ENCODE measurements at regions not wholly inside any gene's neighbourhood (a gene's known extent, or its start where the extent isn't known, plus 50 kb on each side); places are given as distances from the start of the nearest gene placed in this dataset.
A peak's percentile ranks its signal among the peaks of the same experiment; 100 is the strongest.
"Not testable (repeated sequence)": the region's sequence is repeated elsewhere in the genome, so short reads cannot be mapped to it uniquely, and the experiment has no call there.

DNA sequence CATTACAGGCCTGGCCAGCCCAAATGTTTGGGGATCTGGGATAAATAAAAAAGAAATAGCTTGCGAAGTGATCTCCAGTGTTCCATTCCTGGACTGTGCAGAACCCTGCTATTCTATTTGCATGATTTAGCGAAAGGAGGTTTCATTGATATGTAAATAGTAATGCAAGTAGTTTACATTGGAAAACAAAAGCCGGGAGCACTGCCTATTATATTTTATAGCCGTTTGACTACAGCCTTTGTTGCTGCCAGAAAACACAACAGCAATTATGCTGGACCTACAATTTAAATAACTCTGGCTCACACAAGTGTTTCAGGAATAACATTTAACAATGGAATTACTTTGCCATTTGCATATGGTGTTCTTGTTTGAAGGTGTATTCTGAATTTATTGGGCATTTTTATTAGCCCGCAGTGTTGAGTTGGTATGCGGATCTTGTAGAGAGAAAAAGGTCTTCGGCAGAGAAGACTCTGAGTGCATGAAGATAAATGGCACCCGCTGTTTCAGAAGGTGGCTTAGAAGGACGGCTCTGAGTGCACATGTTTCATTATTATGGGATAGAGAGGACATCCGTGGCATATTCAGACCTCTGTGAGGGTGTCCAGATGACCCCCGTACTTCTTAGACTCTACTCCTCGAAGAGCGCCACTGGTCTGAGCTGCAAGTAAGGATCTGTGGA lies 315.0 kb downstream of the BRD1 start:
- no peak overlapping the region for H3K4me3 Mint-ChIP-seq
- ChIA-PET POLR2A (no interaction called here), CTCF (no interaction called here)
- TF ChIP-seq, protein P1, sequence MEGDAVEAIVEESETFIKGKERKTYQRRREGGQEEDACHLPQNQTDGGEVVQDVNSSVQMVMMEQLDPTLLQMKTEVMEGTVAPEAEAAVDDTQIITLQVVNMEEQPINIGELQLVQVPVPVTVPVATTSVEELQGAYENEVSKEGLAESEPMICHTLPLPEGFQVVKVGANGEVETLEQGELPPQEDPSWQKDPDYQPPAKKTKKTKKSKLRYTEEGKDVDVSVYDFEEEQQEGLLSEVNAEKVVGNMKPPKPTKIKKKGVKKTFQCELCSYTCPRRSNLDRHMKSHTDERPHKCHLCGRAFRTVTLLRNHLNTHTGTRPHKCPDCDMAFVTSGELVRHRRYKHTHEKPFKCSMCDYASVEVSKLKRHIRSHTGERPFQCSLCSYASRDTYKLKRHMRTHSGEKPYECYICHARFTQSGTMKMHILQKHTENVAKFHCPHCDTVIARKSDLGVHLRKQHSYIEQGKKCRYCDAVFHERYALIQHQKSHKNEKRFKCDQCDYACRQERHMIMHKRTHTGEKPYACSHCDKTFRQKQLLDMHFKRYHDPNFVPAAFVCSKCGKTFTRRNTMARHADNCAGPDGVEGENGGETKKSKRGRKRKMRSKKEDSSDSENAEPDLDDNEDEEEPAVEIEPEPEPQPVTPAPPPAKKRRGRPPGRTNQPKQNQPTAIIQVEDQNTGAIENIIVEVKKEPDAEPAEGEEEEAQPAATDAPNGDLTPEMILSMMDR (IDR thresholded peaks at IDR 0.05), result no peak
- no peak for TF ChIP-seq EZH2 (IDR thresholded peaks at IDR 0.05; ENCODE audit: borderline replicate concordance, insufficient read depth, low read depth, low read length, poor library complexity, severe bottlenecking)
- no peaks in the 10 kb centered on the region for H3K27me3 ChIP-seq (replicated peaks in 1 of 4; ENCODE audit: control extremely low read depth in 1 of 4, control insufficient read depth in 3 of 4, insufficient read depth in 4 of 4, low read length in 3 of 4)
- peak overlapping the region in 1 of 2 donors; percentile 88 for H3K27ac ChIP-seq (ENCODE audit: low read length in 2 of 2)
- over 99% methylated on average over 9 of the region's 13 CpGs for WGBS (ENCODE audit: insufficient coverage)
- H3K36me3 ChIP-seq (replicated peaks in 1 of 2; ENCODE audit: control extremely low read depth in 1 of 2, control insufficient read depth in 1 of 2, extremely low read depth in 1 of 2, insufficient read depth in 2 of 2, low read length in 1 of 2), result no peaks in the 10 kb centered on the region
- no peaks in the 10 kb centered on the region for H3K79me2 ChIP-seq (ENCODE audit: control insufficient read depth, insufficient read depth, low read length)
- ATAC-seq (ENCODE audit: low read depth), result no peak
- no peaks in the 10 kb centered on the region for H3K27me3 Mint-ChIP-seq
- H3K9me3 Mint-ChIP-seq (ENCODE audit: insufficient read depth), result peaks cover 15% of the 10 kb centered on the region
- no peak overlapping the region for H3K4me3 ChIP-seq (ENCODE audit: control extremely low read depth in 1 of 5, extremely low read depth in 1 of 5, insufficient read depth in 1 of 5, low read depth in 2 of 5, low read length in 4 of 5)
- no peaks in the 10 kb centered on the region for H4K20me1 ChIP-seq (ENCODE audit: control insufficient read depth, insufficient read depth, low read length, poor library complexity, severe bottlenecking)
- H3K27ac Mint-ChIP-seq, result no peak overlapping the region
- H2AFZ ChIP-seq (ENCODE audit: insufficient read depth, low read depth, low read length, poor library complexity, severe bottlenecking), result no peak overlapping the region
- no peak overlapping the region for H3K9ac ChIP-seq (ENCODE audit: low read length)
- H3K4me1 ChIP-seq (ENCODE audit: control insufficient read depth in 2 of 2, insufficient read depth in 2 of 2, low read length in 2 of 2), result peaks cover 5 to 12% of the 10 kb centered on the region in 2 donors
- H3K9me3 ChIP-seq (ENCODE audit: control extremely low read depth in 1 of 3, control insufficient read depth in 2 of 3, insufficient read depth in 1 of 3, low read length in 2 of 3), result peaks cover 11 to 45% (median 29%) of the 10 kb centered on the region in 3 donors
- intact Hi-C loops (cut with micrococcal nuclease), result no loop called here
- H3K4me1 Mint-ChIP-seq, result peaks cover 10% of the 10 kb centered on the region
- DNase-seq, result no peak
- no peak overlapping the region for H3K4me2 ChIP-seq (replicated peaks; ENCODE audit: low read depth, low read length, poor library complexity, severe bottlenecking)

DNA sequence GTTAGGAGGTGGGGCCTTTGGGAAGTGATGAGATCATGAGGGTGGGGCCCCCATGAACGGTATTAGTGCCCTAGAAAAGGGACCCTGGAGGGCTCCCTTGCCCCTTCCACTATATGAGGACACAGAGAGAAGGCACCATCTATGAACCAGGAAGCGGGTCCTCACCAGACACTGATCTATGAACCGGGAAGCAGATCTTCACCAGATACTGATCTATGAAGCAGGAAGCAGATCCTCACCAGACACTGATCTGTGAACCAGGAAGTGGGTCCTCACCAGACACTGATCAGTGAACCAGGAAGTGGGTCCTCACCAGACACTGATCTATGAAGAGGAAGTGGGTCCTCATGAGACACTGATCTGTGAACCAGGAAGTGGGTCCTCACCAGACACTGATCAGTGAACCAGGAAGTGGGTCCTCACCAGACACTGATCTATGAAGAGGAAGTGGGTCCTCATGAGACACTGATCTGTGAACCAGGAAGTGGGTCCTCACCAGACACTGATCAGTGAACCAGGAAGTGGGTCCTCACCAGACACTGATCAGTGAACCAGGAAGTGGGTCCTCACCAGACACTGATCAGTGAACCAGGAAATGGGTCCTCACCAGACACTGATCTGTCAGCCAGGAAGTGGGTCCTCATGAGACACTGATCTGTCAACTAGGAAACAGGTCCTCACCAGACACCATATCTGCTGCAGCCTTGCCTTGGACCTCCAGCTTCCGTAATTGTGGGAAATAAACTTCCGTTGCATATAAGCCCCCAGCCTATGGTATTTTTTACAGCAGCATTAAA lies 316.1 kb downstream of the BRD1 start:
- ATAC-seq (ENCODE audit: low read depth); H2AFZ ChIP-seq (ENCODE audit: insufficient read depth, low read depth, low read length, poor library complexity, severe bottlenecking); H3K27me3 Mint-ChIP-seq; H3K4me3 Mint-ChIP-seq; H3K4me1 Mint-ChIP-seq; H4K20me1 ChIP-seq (ENCODE audit: control insufficient read depth, insufficient read depth, low read length, poor library complexity, severe bottlenecking); H3K36me3 ChIP-seq (replicated peaks in 1 of 2; ENCODE audit: control extremely low read depth in 1 of 2, control insufficient read depth in 1 of 2, extremely low read depth in 1 of 2, insufficient read depth in 2 of 2, low read length in 1 of 2); intact Hi-C loops (cut with micrococcal nuclease); H3K9ac ChIP-seq (ENCODE audit: low read length); CTCF ChIA-PET; H3K27me3 ChIP-seq (replicated peaks in 1 of 4; ENCODE audit: control extremely low read depth in 1 of 4, control insufficient read depth in 3 of 4, insufficient read depth in 4 of 4, low read length in 3 of 4); POLR2A ChIA-PET; H3K79me2 ChIP-seq (ENCODE audit: control insufficient read depth, insufficient read depth, low read length); H3K4me2 ChIP-seq (replicated peaks; ENCODE audit: low read depth, low read length, poor library complexity, severe bottlenecking); H3K4me3 ChIP-seq (ENCODE audit: control extremely low read depth in 1 of 5, extremely low read depth in 1 of 5, insufficient read depth in 1 of 5, low read depth in 2 of 5, low read length in 4 of 5): not testable (repeated sequence)
- Mint-ChIP-seq H3K9me3 (ENCODE audit: insufficient read depth) (peaks cover 16% of the 10 kb centered on the region), H3K27ac (peak overlapping the region; percentile 90)
- WGBS (ENCODE audit: insufficient coverage), result 92% methylated on average over 2 of the region's 5 CpGs
- Histone ChIP-seq H3K4me1 (ENCODE audit: control insufficient read depth in 2 of 2, insufficient read depth in 2 of 2, low read length in 2 of 2) (peaks cover 5 to 12% of the 10 kb centered on the region in 2 donors), H3K9me3 (ENCODE audit: control extremely low read depth in 1 of 3, control insufficient read depth in 2 of 3, insufficient read depth in 1 of 3, low read length in 2 of 3) (peaks cover 11 to 48% (median 29%) of the 10 kb centered on the region in 3 donors), H3K27ac (ENCODE audit: low read length in 2 of 2) (peak overlapping the region; percentile 47 to 88)
- peak; percentile 57 for DNase-seq
